ENCODE measurements at regions not wholly inside any gene's neighbourhood (a gene's known extent, or its start where the extent isn't known, plus 50 kb on each side); places are given as distances from the start of the nearest gene placed in this dataset.
A peak's percentile ranks its signal among the peaks of the same experiment; 100 is the strongest.

- DNase-seq = no peak
Observed at GRCh38 chr14:56512521-56512920, 67.1 kb upstream of the TMEM260 start.

- peak; percentile 36 for DNase-seq
Observed at GRCh38 chr14:56514663-56515371, 64.8 kb upstream of the TMEM260 start.

- DNase-seq = no peak
Observed at GRCh38 chr14:56515739-56516138, 63.9 kb upstream of the TMEM260 start.

- DNase-seq = no peak
Observed at GRCh38 chr14:56522403-56522802, 57.2 kb upstream of the TMEM260 start.

GRCh38 chr14:56524971-56525677, 54.5 kb upstream of the TMEM260 start:
- no peak for DNase-seq

GRCh38 chr14:56528927-56529326, 50.7 kb upstream of the TMEM260 start:
- DNase-seq = no peak
